K562 (cell line): ENCODE measurements at regions not wholly inside any gene's neighbourhood (a gene's known extent, or its start where the extent isn't known, plus 50 kb on each side); places are given as distances from the start of the nearest gene placed in this dataset.

Experiments used
- ATAC-seq: fragments of 200-7000 bp; cut with Tn5 transposase; 3 replicates; pipeline ENCODE4 v1.9.1; 2020; ENCODE audit warnings: moderate library complexity
- BruUV-seq: library from RNA; stranded (reverse); fragments of 400-500 nt; replicated peaks from 2 replicates; lab custom pipeline; 2021; lab: Mats Ljungman, UMichigan
- CTCF ChIA-PET: fragments of 300-600 bp; formaldehyde crosslinking; extraction: SDS; loops from one replicate; lab custom pipeline; 2021; ENCODE audit warnings: low intra/inter-chr PET ratio; lab: Yijun Ruan, JAX
- POLR2A ChIA-PET: fragments of 300-600, 350-650 bp; sonication (Branson Sonifier 250); formaldehyde crosslinking; extraction: SDS; loops from one replicate; lab custom pipeline; 2021; ENCODE audit warnings: antibody characterized with exemption, inconsistent platforms; lab: Yijun Ruan, JAX
- DNase-seq, 4 experiments: peaks; one replicate each; pipeline versions ENCODE4 v3.0.0 to v3.0.0-alpha.2; 2011 to 2018; ENCODE audit warnings: low spot score in 3 of 4, mixed read lengths in 3 of 4; ENCODE audit errors: extremely low read depth in 1 of 4
- FAIRE-seq: peaks from 2 replicates; lab custom pipeline; 2011; peaks lifted over from hg19 to GRCh38; lab: Jason Lieb, UNC
- H2AFZ ChIP-seq: 2 replicates; pipeline ENCODE4 v1.6.0; 2011; ENCODE audit warnings: low read depth, low read length, control low read depth, inconsistent platforms
- H3K27ac ChIP-seq: fragments of 200-600 bp; 3 replicates; pipeline ENCODE4 v1.8.0; 2011; ENCODE audit warnings: low read depth, mild to moderate bottlenecking, control low read depth, inconsistent platforms, low read length, moderate library complexity, mixed read lengths; ENCODE audit errors: extremely low read depth
- H3K27me3 ChIP-seq, 2 experiments: fragments of 300-600 bp in 1 of 2; 2 replicates in 1 of 2; 3 replicates in 1 of 2; pipeline versions ENCODE4 v1.6.0 to v1.8.0; 2011; ENCODE audit warnings: inconsistent platforms in 2 of 2, low read length in 2 of 2, mild to moderate bottlenecking in 1 of 2, mixed read lengths in 1 of 2, moderate library complexity in 1 of 2; ENCODE audit not compliant: control insufficient read depth in 2 of 2, insufficient read depth in 2 of 2
- H3K36me3 ChIP-seq: fragments of 300-600 bp; 3 replicates; pipeline ENCODE4 v1.8.0; 2011; ENCODE audit warnings: mild to moderate bottlenecking, low read length, inconsistent platforms; ENCODE audit not compliant: control insufficient read depth, insufficient read depth
- H3K4me1 ChIP-seq, 2 experiments: fragments of 200-600 bp in 1 of 2; replicated peaks in 1 of 2; 2 replicates in 1 of 2; 3 replicates in 1 of 2; pipeline versions ENCODE4 v1.5.1 to v1.8.0; 2011; ENCODE audit warnings: inconsistent platforms in 2 of 2, low read length in 2 of 2, mild to moderate bottlenecking in 1 of 2, mixed read lengths in 1 of 2, moderate library complexity in 1 of 2; ENCODE audit not compliant: control insufficient read depth in 2 of 2, insufficient read depth in 2 of 2
- H3K4me2 ChIP-seq: 2 replicates; pipeline ENCODE4 v1.6.1; 2011; ENCODE audit warnings: low read length, control low read depth, inconsistent platforms, mixed read lengths; ENCODE audit not compliant: insufficient read depth
- H3K4me3 ChIP-seq: fragments of 200-600 bp; sonication (generic), shearing (Covaris generic); 2 replicates; pipeline ENCODE4 v1.5.1; 2016; ENCODE audit warnings: control low read depth, inconsistent platforms
- H3K79me2 ChIP-seq: fragments of 200-600 bp; 3 replicates; pipeline ENCODE4 v1.8.0; 2011; ENCODE audit warnings: low read length, inconsistent platforms; ENCODE audit not compliant: control insufficient read depth, insufficient read depth
- H3K9ac ChIP-seq, 2 experiments: 2 replicates each; pipeline versions ENCODE4 v1.6.0 to v1.6.1; 2011; ENCODE audit warnings: low read depth in 2 of 2, low read length in 2 of 2, control low read depth in 1 of 2, inconsistent platforms in 1 of 2, mild to moderate bottlenecking in 1 of 2, mixed read lengths in 1 of 2; ENCODE audit not compliant: insufficient read depth in 1 of 2
- H3K9me1 ChIP-seq: one replicate; pipeline ENCODE4 v1.6.0; 2011; ENCODE audit warnings: inconsistent platforms, mild to moderate bottlenecking, low read length, moderate library complexity; ENCODE audit not compliant: control insufficient read depth, insufficient read depth
- H3K9me3 ChIP-seq: replicated peaks from 2 replicates; pipeline ENCODE4 v1.5.1; 2011; ENCODE audit warnings: low read depth, low read length, inconsistent platforms; ENCODE audit not compliant: control insufficient read depth, insufficient read depth
- H4K20me1 ChIP-seq: replicated peaks from 2 replicates; pipeline ENCODE4 v1.6.1; 2011; ENCODE audit warnings: low read length, inconsistent platforms, mixed read lengths; ENCODE audit not compliant: control insufficient read depth, insufficient read depth
- AFF4 ChIP-seq: sonication (generic); formaldehyde crosslinking; IDR thresholded peaks from 2 replicates; pipeline ENCODE4 v1.8.0; 2023; ENCODE audit warnings: mild to moderate bottlenecking, missing genetic modification reagents
- COPS2 ChIP-seq: fragments of 450-650 bp; conservative IDR thresholded peaks from 2 replicates; pipeline ENCODE4 v1.6.1; 2016; ENCODE audit warnings: mild to moderate bottlenecking, moderate library complexity
- E2F4 ChIP-seq: sonication (generic); formaldehyde crosslinking; IDR thresholded peaks from 2 replicates; pipeline ENCODE4 v1.8.0; 2022; ENCODE audit warnings: mild to moderate bottlenecking, low read depth, missing genetic modification reagents
- ELF1 ChIP-seq: fragments of 200-800 bp; sonication (Bioruptor generic); IDR thresholded peaks from 2 replicates; pipeline ENCODE4 v1.6.1; 2016; ENCODE audit warnings: missing genetic modification characterization, missing compliant biosample characterization
- ELK1 ChIP-seq: sonication (generic); formaldehyde crosslinking; IDR thresholded peaks from 2 replicates; pipeline ENCODE4 v1.8.1; 2022; ENCODE audit warnings: missing genetic modification reagents
- HDGF ChIP-seq: fragments of 450-650 bp; IDR thresholded peaks from 2 replicates; pipeline ENCODE4 v1.6.1; 2016
- PPARD ChIP-seq: fragments of 250-450 bp; sonication (Bioruptor Pico); IDR thresholded peaks from 2 replicates; pipeline ENCODE4 v1.8.0; 2022; ENCODE audit warnings: inconsistent platforms, mild to moderate bottlenecking, moderate library complexity
- PTRF ChIP-seq: fragments of 450-650 bp; IDR thresholded peaks from 2 replicates; pipeline ENCODE4 v1.6.1; 2016; ENCODE audit warnings: mild to moderate bottlenecking, missing genetic modification characterization, missing compliant biosample characterization
- SMARCB1 ChIP-seq: IDR thresholded peaks from 2 replicates; pipeline ENCODE4 v1.6.1; 2011; ENCODE audit warnings: improper control_type of control experiment, low read depth; ENCODE audit not compliant: insufficient read length
- SOX6 ChIP-seq: fragments of 450-650 bp; IDR thresholded peaks from 2 replicates; pipeline ENCODE4 v1.6.1; 2014; ENCODE audit warnings: mild to moderate bottlenecking
- TAL1 ChIP-seq: fragments of 450-650 bp; IDR thresholded peaks from 2 replicates; pipeline ENCODE4 v1.6.1; 2016; ENCODE audit warnings: mild to moderate bottlenecking
- ZFPM2 ChIP-seq: fragments of 250-450 bp; sonication (Bioruptor Pico); IDR thresholded peaks from 2 replicates; pipeline ENCODE4 v1.5.1; 2022; ENCODE audit warnings: mild to moderate bottlenecking
- ZNF133 ChIP-seq: fragments of 250-450 bp; sonication (Bioruptor Pico); IDR thresholded peaks from 2 replicates; pipeline ENCODE4 v1.4.0; 2020; ENCODE audit warnings: mild to moderate bottlenecking
- ZNF232 ChIP-seq: sonication (generic); formaldehyde crosslinking; IDR thresholded peaks from 2 replicates; pipeline ENCODE4 v1.8.0; 2022; ENCODE audit warnings: mild to moderate bottlenecking, missing genetic modification reagents
- ZNF766 ChIP-seq: fragments of 200-800 bp; sonication (Bioruptor generic); conservative IDR thresholded peaks from 2 replicates; pipeline ENCODE4 v1.6.1; 2016; ENCODE audit warnings: missing genetic modification characterization, missing compliant biosample characterization
- WGBS: fragments of 100-300 bp; shearing (Covaris generic); methylation state at CpG from one replicate; pipeline ENCODE4 v1.1.6; 2016; ENCODE audit warnings: low coverage, mixed read lengths; ENCODE audit not compliant: insufficient coverage; ENCODE audit errors: missing lambda C conversion rate; 5-methylcytosine and 5-hydroxymethylcytosine counted together
- in situ Hi-C: fragments of 300-500 bp; cut with MboI; formaldehyde crosslinking; loops from 4 replicates; pipeline ENCODE4 v1.15.0; 2018; ENCODE audit warnings: inconsistent platforms, mixed read lengths
- intact Hi-C: fragments of 100-400 bp; cut with micrococcal nuclease; formaldehyde crosslinking; loops from 2 replicates; pipeline ENCODE4 v1.14.2; 2022

GRCh38 chr14:54169254-54169924 is 212.8 kb upstream of the BMP4 start:
- TF ChIP-seq PTRF (tag) (no peak), ZNF133 (CRISPR knock-in tag) (no peak), SMARCB1 (no peak), E2F4 (no peak), ELK1 (CRISPR knock-in tag) (no peak), PPARD (CRISPR knock-in tag) (no peak), ZNF766 (no peak), HDGF (no peak), TAL1 (no peak), COPS2 (no peak), ZNF232 (no peak), AFF4 (CRISPR knock-in tag) (no peak), ELF1 (tag) (no peak), SOX6 (no peak), ZFPM2 (CRISPR knock-in tag) (no peak)
- Histone ChIP-seq H3K36me3 (no peaks in the 10 kb centered on the region), H3K4me2 (no peak overlapping the region), H3K9me3 (no peaks in the 10 kb centered on the region), H3K4me1 (no peaks in the 10 kb centered on the region), H3K9me1 (no peaks in the 10 kb centered on the region), H3K4me3 (no peak overlapping the region), H2AFZ (no peak overlapping the region), H3K27me3 (no peaks in the 10 kb centered on the region), H4K20me1 (no peaks in the 10 kb centered on the region), H3K9ac (no peak overlapping the region), H3K27ac (no peak overlapping the region), H3K79me2 (no peaks in the 10 kb centered on the region)
- POLR2A ChIA-PET: interaction anchor here (0.7 kb wide), 1 partner anchor 114 kb away, joined by 4 read pairs; no protein-coding TSS in a partner anchor
- ATAC-seq (no peak), DNase-seq (no peak), FAIRE-seq (no peak)
- CTCF ChIA-PET: no interaction called here
- intact Hi-C loops: no loop called here
- no TSS peak for BruUV-seq
- WGBS: 0% methylated on average over 4 of the region's 4 CpGs
- in situ Hi-C loops: no loop called here
